ENCODE measurements at regions not wholly inside any gene's neighbourhood (a gene's known extent, or its start where the extent isn't known, plus 50 kb on each side); places are given as distances from the start of the nearest gene placed in this dataset.

- no peaks in the 10 kb centered on the region for H3F3A ChIP-seq (ENCODE audit: control insufficient read depth, insufficient read depth)
- H3K4me1 ChIP-seq (ENCODE audit: control insufficient read depth, low read length), result no peaks in the 10 kb centered on the region
- H3K9me2 ChIP-seq (replicated peaks; ENCODE audit: control insufficient read depth, low read length), result no peaks in the 10 kb centered on the region
- H3K4me3 ChIP-seq (ENCODE audit: low read length), result no peak overlapping the region
- no peaks in the 10 kb centered on the region for H3K36me3 ChIP-seq (ENCODE audit: control insufficient read depth, low read length)
- H3K4me2 ChIP-seq (ENCODE audit: low read length), result no peak overlapping the region
- no peak overlapping the region for H3K27ac ChIP-seq (ENCODE audit: low read depth, low read length)
- H3K9me3 ChIP-seq (ENCODE audit: control insufficient read depth, insufficient read depth, low read length), result no peaks in the 10 kb centered on the region
- H4K20me1 ChIP-seq (ENCODE audit: control insufficient read depth, insufficient read depth, low read depth, low read length), result no peaks in the 10 kb centered on the region
- no peaks in the 10 kb centered on the region for H3K79me2 ChIP-seq (ENCODE audit: control insufficient read depth, low read length)
- H3K27me3 ChIP-seq (ENCODE audit: control insufficient read depth, low read length), result no peaks in the 10 kb centered on the region
- TF ChIP-seq CTCF (IDR thresholded peaks at IDR 0.05; ENCODE audit: low read depth, low read length, poor library complexity, severe bottlenecking) (no peak), EZH2phosphoT487 (IDR thresholded peaks at IDR 0.05; ENCODE audit: borderline replicate concordance, low read length) (no peak)
Observed at GRCh38 chr1:184253921-184254320, 132.9 kb upstream of the C1orf21 start.

- Histone ChIP-seq H3K9me3 (ENCODE audit: control insufficient read depth, insufficient read depth, low read length) (no peaks in the 10 kb centered on the region), H3K9me2 (replicated peaks; ENCODE audit: control insufficient read depth, low read length) (no peaks in the 10 kb centered on the region), H3K4me3 (ENCODE audit: low read length) (no peak overlapping the region), H3K27me3 (ENCODE audit: control insufficient read depth, low read length) (no peaks in the 10 kb centered on the region), H3F3A (ENCODE audit: control insufficient read depth, insufficient read depth) (no peaks in the 10 kb centered on the region), H3K36me3 (ENCODE audit: control insufficient read depth, low read length) (no peaks in the 10 kb centered on the region), H3K4me1 (ENCODE audit: control insufficient read depth, low read length) (no peaks in the 10 kb centered on the region), H3K79me2 (ENCODE audit: control insufficient read depth, low read length) (no peaks in the 10 kb centered on the region), H3K4me2 (ENCODE audit: low read length) (no peak overlapping the region), H3K27ac (ENCODE audit: low read depth, low read length) (no peak overlapping the region), H4K20me1 (ENCODE audit: control insufficient read depth, insufficient read depth, low read depth, low read length) (no peaks in the 10 kb centered on the region)
- TF ChIP-seq EZH2phosphoT487 (IDR thresholded peaks at IDR 0.05; ENCODE audit: borderline replicate concordance, low read length) (no peak), CTCF (IDR thresholded peaks at IDR 0.05; ENCODE audit: low read depth, low read length, poor library complexity, severe bottlenecking) (no peak)
Observed at GRCh38 chr1:184254849-184255248, 132.0 kb upstream of the C1orf21 start.

- no peak overlapping the region for H3K4me3 ChIP-seq (ENCODE audit: low read length)
- no peaks in the 10 kb centered on the region for H3K36me3 ChIP-seq (ENCODE audit: control insufficient read depth, low read length)
- H3K9me2 ChIP-seq (replicated peaks; ENCODE audit: control insufficient read depth, low read length), result no peaks in the 10 kb centered on the region
- no peaks in the 10 kb centered on the region for H3K27me3 ChIP-seq (ENCODE audit: control insufficient read depth, low read length)
- H3K4me2 ChIP-seq (ENCODE audit: low read length), result no peak overlapping the region
- no peaks in the 10 kb centered on the region for H3K9me3 ChIP-seq (ENCODE audit: control insufficient read depth, insufficient read depth, low read length)
- TF ChIP-seq EZH2phosphoT487 (IDR thresholded peaks at IDR 0.05; ENCODE audit: borderline replicate concordance, low read length) (no peak), CTCF (IDR thresholded peaks at IDR 0.05; ENCODE audit: low read depth, low read length, poor library complexity, severe bottlenecking) (no peak)
- no peaks in the 10 kb centered on the region for H3K4me1 ChIP-seq (ENCODE audit: control insufficient read depth, low read length)
- H3K27ac ChIP-seq (ENCODE audit: low read depth, low read length), result no peak overlapping the region
- no peaks in the 10 kb centered on the region for H4K20me1 ChIP-seq (ENCODE audit: control insufficient read depth, insufficient read depth, low read depth, low read length)
- H3F3A ChIP-seq (ENCODE audit: control insufficient read depth, insufficient read depth), result no peaks in the 10 kb centered on the region
- H3K79me2 ChIP-seq (ENCODE audit: control insufficient read depth, low read length), result no peaks in the 10 kb centered on the region
Observed at GRCh38 chr1:184255560-184255959, 131.3 kb upstream of the C1orf21 start.

GRCh38 chr1:184257873-184258272, 129.0 kb upstream of the C1orf21 start:
- TF ChIP-seq EZH2phosphoT487 (IDR thresholded peaks at IDR 0.05; ENCODE audit: borderline replicate concordance, low read length) (no peak), CTCF (IDR thresholded peaks at IDR 0.05; ENCODE audit: low read depth, low read length, poor library complexity, severe bottlenecking) (no peak)
- Histone ChIP-seq H4K20me1 (ENCODE audit: control insufficient read depth, insufficient read depth, low read depth, low read length) (no peaks in the 10 kb centered on the region), H3K9me3 (ENCODE audit: control insufficient read depth, insufficient read depth, low read length) (no peaks in the 10 kb centered on the region), H3K4me3 (ENCODE audit: low read length) (no peak overlapping the region), H3K79me2 (ENCODE audit: control insufficient read depth, low read length) (no peaks in the 10 kb centered on the region), H3K36me3 (ENCODE audit: control insufficient read depth, low read length) (no peaks in the 10 kb centered on the region), H3K9me2 (replicated peaks; ENCODE audit: control insufficient read depth, low read length) (no peaks in the 10 kb centered on the region), H3F3A (ENCODE audit: control insufficient read depth, insufficient read depth) (no peaks in the 10 kb centered on the region), H3K4me1 (ENCODE audit: control insufficient read depth, low read length) (no peaks in the 10 kb centered on the region), H3K27me3 (ENCODE audit: control insufficient read depth, low read length) (no peaks in the 10 kb centered on the region), H3K4me2 (ENCODE audit: low read length) (no peak overlapping the region), H3K27ac (ENCODE audit: low read depth, low read length) (no peak overlapping the region)
